HepG2 (cell line): ENCODE measurements at regions not wholly inside any gene's neighbourhood (a gene's known extent, or its start where the extent isn't known, plus 50 kb on each side); places are given as distances from the start of the nearest gene placed in this dataset.

ENCODE experiments used
- ATF7 ChIP-seq, 2 experiments: fragments of 450-650 bp in 1 of 2; sonication (generic) in 1 of 2; formaldehyde crosslinking in 1 of 2; IDR thresholded peaks; 2 replicates each; pipeline versions ENCODE4 v1.4.0 to v1.6.1; 2016 to 2020; ENCODE audit warnings: antibody characterized with exemption in 1 of 2, mild to moderate bottlenecking in 1 of 2, missing genetic modification reagents in 1 of 2
- BRD4 ChIP-seq: sonication (generic); formaldehyde crosslinking; IDR thresholded peaks from 2 replicates; pipeline ENCODE4 v1.4.0; 2020; ENCODE audit warnings: missing genetic modification reagents
- FIP1L1 ChIP-seq: fragments of 200-400 bp; formaldehyde crosslinking; IDR thresholded peaks from 2 replicates; pipeline ENCODE4 v1.6.1; 2018; ENCODE audit warnings: low read depth, mild to moderate bottlenecking, low read length, moderate library complexity, borderline replicate concordance; ENCODE audit not compliant: insufficient read depth
- GPN1 ChIP-seq: sonication (generic); formaldehyde crosslinking; IDR thresholded peaks from 2 replicates; pipeline ENCODE4 v1.5.1; 2020; ENCODE audit warnings: missing genetic modification reagents, borderline replicate concordance
- HDAC2 ChIP-seq: sonication (generic); formaldehyde crosslinking; IDR thresholded peaks from 2 replicates; pipeline ENCODE4 v1.4.0; 2020; ENCODE audit warnings: missing genetic modification reagents
- HNRNPL ChIP-seq: fragments of 200-400 bp; formaldehyde crosslinking; IDR thresholded peaks from 2 replicates; pipeline ENCODE4 v1.6.1; 2017; ENCODE audit warnings: mild to moderate bottlenecking, low read depth, low read length
- HOXA9 ChIP-seq: sonication (generic); formaldehyde crosslinking; IDR thresholded peaks from 2 replicates; pipeline ENCODE4 v1.8.1; 2022; ENCODE audit warnings: missing genetic modification reagents, mild to moderate bottlenecking, moderate library complexity, borderline replicate concordance
- KDM1A ChIP-seq: IDR thresholded peaks from 2 replicates; pipeline ENCODE4 v1.6.1; 2016; ENCODE audit warnings: missing compliant biosample characterization
- MEIS2 ChIP-seq: sonication (generic); formaldehyde crosslinking; IDR thresholded peaks from 2 replicates; pipeline ENCODE4 v1.9.0; 2021; ENCODE audit warnings: mild to moderate bottlenecking, missing genetic modification reagents
- MIER2 ChIP-seq: IDR thresholded peaks from 2 replicates; pipeline ENCODE4 v1.6.1; 2016; ENCODE audit warnings: missing biosample characterization, missing genetic modification reagents
- NFIB ChIP-seq: sonication (generic); formaldehyde crosslinking; IDR thresholded peaks from 2 replicates; pipeline ENCODE4 v1.9.0; 2021; ENCODE audit warnings: missing genetic modification reagents, mild to moderate bottlenecking, borderline replicate concordance
- SALL2 ChIP-seq: sonication (generic); formaldehyde crosslinking; IDR thresholded peaks from 2 replicates; pipeline ENCODE4 v1.8.1; 2023; ENCODE audit warnings: mild to moderate bottlenecking, missing genetic modification reagents, inconsistent platforms
- ZEB1 ChIP-seq: IDR thresholded peaks from 2 replicates; pipeline ENCODE4 v1.6.1; 2012; ENCODE audit warnings: mild to moderate bottlenecking, low read depth, inconsistent platforms; ENCODE audit not compliant: insufficient replicate concordance
- ZNF350 ChIP-seq: sonication (generic); formaldehyde crosslinking; IDR thresholded peaks from 2 replicates; pipeline ENCODE4 v1.4.0; 2020; ENCODE audit warnings: mild to moderate bottlenecking, low read depth, missing genetic modification reagents, borderline replicate concordance
- ZNF441 ChIP-seq: sonication (generic); formaldehyde crosslinking; IDR thresholded peaks from 2 replicates; pipeline ENCODE4 v1.7.0; 2021; ENCODE audit warnings: missing genetic modification reagents, borderline replicate concordance
- ZNF547 ChIP-seq: sonication (generic); formaldehyde crosslinking; IDR thresholded peaks from 2 replicates; pipeline ENCODE4 v1.5.1; 2020; ENCODE audit warnings: mild to moderate bottlenecking, missing genetic modification reagents
- ZZZ3 ChIP-seq: sonication (generic); formaldehyde crosslinking; IDR thresholded peaks from 2 replicates; pipeline ENCODE4 v1.4.0; 2020; ENCODE audit warnings: missing genetic modification reagents, mild to moderate bottlenecking, borderline replicate concordance
- TF ChIP-seq, protein P1 (sequence below): IDR thresholded peaks from 2 replicates; pipeline ENCODE4 v1.6.1; 2016; ENCODE audit warnings: mild to moderate bottlenecking, missing biosample characterization, missing genetic modification reagents
- TF ChIP-seq, protein P2 (sequence below): sonication (generic); formaldehyde crosslinking; IDR thresholded peaks from 2 replicates; pipeline ENCODE4 v1.5.0; 2020; ENCODE audit warnings: mild to moderate bottlenecking, missing genetic modification reagents, moderate library complexity
- TF ChIP-seq, protein P3 (sequence below): sonication (generic); formaldehyde crosslinking; IDR thresholded peaks from 2 replicates; pipeline ENCODE4 v1.5.0; 2020; ENCODE audit warnings: mild to moderate bottlenecking, missing genetic modification reagents

DNA sequence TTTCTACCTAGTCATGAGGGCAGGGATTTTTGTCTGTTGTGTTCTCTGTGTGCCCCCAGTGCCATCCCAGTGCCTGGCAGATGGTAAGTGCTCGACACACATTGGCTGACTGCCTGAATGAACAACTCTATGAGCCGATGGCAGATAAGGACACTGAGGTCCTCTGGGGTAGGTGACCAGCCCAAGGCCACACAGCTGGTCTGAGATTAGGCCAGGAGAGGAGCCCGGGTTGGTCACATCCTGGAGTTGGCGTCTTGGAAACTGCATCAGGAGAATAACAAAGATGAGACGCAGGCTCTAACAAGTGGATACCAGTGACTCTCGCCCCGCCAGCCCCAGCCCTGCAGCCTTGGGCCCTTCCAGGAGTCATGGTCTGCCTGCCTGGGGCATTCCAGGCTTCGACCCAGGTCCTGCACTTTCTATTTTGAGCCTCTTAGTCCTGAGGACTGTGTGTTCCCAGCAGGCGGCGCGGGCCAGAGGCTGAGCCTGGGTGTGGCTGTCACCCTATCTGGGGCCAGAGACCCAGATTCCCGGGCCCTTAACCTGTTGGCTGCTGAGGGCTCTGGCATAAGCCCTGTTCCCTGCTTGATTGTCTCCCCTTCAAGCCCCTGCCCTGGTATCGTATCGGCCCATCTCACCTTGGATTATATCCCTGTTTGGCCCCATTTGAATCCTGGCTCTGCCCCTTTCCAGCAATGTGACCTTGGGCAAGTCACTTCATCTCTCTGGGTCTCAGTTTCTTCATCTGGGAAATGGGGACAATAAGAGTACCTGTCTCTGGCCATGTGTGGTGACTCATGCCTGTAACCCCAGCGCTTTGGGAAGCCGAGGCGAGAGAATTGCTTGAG, 88.3 kb downstream of the CEBPB start (continued):
- TF ChIP-seq ZEB1 (peak; percentile 52), HDAC2 (CRISPR knock-in tag) (peak; percentile 77), HOXA9 (CRISPR knock-in tag) (no peak), ZNF350 (CRISPR knock-in tag) (peak; percentile 68; the same call in 1 of the 2 replicates), ZNF547 (0 out of 2 replicates have a peak, but pooled peaks have one; percentile 2), NFIB (no peak), HNRNPL (peak; percentile 76), BRD4 (CRISPR knock-in tag) (peak; percentile 63; the same call in 1 of the 2 replicates), MEIS2 (CRISPR knock-in tag) (peak; percentile 78; the same call in 1 of the 2 replicates), FIP1L1 (0 out of 2 replicates have a peak, but pooled peaks have one; percentile 48), MIER2 (CRISPR knock-in tag) (peak; percentile 55), SALL2 (CRISPR knock-in tag) (0 out of 2 replicates have a peak, but pooled peaks have one; percentile 34), KDM1A (CRISPR knock-in tag) (peak; percentile 99), ATF7 (IDR thresholded peaks at IDR 0.05) (no peak), ATF7 (CRISPR knock-in tag; IDR thresholded peaks at IDR 0.05) (peak; percentile 47; the same call in 1 of the 2 replicates), ZZZ3 (peak; percentile 58; the same call in 1 of the 2 replicates), ZNF441 (CRISPR knock-in tag) (no peak), GPN1 (CRISPR knock-in tag) (no peak)
- TF ChIP-seq, protein P1, sequence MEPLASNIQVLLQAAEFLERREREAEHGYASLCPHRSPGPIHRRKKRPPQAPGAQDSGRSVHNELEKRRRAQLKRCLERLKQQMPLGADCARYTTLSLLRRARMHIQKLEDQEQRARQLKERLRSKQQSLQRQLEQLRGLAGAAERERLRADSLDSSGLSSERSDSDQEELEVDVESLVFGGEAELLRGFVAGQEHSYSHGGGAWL (CRISPR knock-in tag), result peak; percentile 61; the same call in 1 of the 2 replicates
- TF ChIP-seq, protein P2, sequence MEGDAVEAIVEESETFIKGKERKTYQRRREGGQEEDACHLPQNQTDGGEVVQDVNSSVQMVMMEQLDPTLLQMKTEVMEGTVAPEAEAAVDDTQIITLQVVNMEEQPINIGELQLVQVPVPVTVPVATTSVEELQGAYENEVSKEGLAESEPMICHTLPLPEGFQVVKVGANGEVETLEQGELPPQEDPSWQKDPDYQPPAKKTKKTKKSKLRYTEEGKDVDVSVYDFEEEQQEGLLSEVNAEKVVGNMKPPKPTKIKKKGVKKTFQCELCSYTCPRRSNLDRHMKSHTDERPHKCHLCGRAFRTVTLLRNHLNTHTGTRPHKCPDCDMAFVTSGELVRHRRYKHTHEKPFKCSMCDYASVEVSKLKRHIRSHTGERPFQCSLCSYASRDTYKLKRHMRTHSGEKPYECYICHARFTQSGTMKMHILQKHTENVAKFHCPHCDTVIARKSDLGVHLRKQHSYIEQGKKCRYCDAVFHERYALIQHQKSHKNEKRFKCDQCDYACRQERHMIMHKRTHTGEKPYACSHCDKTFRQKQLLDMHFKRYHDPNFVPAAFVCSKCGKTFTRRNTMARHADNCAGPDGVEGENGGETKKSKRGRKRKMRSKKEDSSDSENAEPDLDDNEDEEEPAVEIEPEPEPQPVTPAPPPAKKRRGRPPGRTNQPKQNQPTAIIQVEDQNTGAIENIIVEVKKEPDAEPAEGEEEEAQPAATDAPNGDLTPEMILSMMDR (CRISPR knock-in tag), result peak; percentile 89
- TF ChIP-seq, protein P3, sequence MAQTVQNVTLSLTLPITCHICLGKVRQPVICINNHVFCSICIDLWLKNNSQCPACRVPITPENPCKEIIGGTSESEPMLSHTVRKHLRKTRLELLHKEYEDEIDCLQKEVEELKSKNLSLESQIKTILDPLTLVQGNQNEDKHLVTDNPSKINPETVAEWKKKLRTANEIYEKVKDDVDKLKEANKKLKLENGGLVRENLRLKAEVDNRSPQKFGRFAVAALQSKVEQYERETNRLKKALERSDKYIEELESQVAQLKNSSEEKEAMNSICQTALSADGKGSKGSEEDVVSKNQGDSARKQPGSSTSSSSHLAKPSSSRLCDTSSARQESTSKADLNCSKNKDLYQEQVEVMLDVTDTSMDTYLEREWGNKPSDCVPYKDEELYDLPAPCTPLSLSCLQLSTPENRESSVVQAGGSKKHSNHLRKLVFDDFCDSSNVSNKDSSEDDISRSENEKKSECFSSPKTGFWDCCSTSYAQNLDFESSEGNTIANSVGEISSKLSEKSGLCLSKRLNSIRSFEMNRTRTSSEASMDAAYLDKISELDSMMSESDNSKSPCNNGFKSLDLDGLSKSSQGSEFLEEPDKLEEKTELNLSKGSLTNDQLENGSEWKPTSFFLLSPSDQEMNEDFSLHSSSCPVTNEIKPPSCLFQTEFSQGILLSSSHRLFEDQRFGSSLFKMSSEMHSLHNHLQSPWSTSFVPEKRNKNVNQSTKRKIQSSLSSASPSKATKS, result no peak
